CD14-positive monocyte (primary cell): ENCODE measurements at regions not wholly inside any gene's neighbourhood (a gene's known extent, or its start where the extent isn't known, plus 50 kb on each side); places are given as distances from the start of the nearest gene placed in this dataset.

Experiments used
- DNase-seq, 3 donors: peaks; one replicate each; pipeline ENCODE4 v3.0.0-alpha.2; 2011 to 2022
- H2AFZ ChIP-seq: 2 replicates; pipeline ENCODE4 v1.6.0; 2012; ENCODE audit warnings: mild to moderate bottlenecking, low read depth, low read length, inconsistent platforms; ENCODE audit not compliant: insufficient read depth, poor library complexity, severe bottlenecking
- H3K27ac ChIP-seq, 2 donors: 1 replicate in 1 of 2; 2 replicates in 1 of 2; pipeline ENCODE4 v1.5.1; 2012 to 2013; ENCODE audit warnings: low read length in 2 of 2, control low read depth in 1 of 2, inconsistent platforms in 1 of 2, low read depth in 1 of 2, mild to moderate bottlenecking in 1 of 2
- H3K27me3 ChIP-seq, 2 donors: one replicate each; pipeline versions ENCODE4 v1.6.0 to v1.6.1; 2011 to 2013; ENCODE audit warnings: low read length in 2 of 2; ENCODE audit not compliant: control insufficient read depth in 2 of 2, insufficient read depth in 2 of 2
- H3K36me3 ChIP-seq, 2 donors: replicated peaks in 1 of 2; 1 replicate in 1 of 2; 2 replicates in 1 of 2; pipeline versions ENCODE4 v1.5.1 to v1.6.1; 2012 to 2013; ENCODE audit warnings: low read length in 2 of 2, control low read depth in 1 of 2, inconsistent platforms in 1 of 2, mild to moderate bottlenecking in 1 of 2; ENCODE audit not compliant: insufficient read depth in 2 of 2, control insufficient read depth in 1 of 2
- H3K4me1 ChIP-seq, 2 donors: 1 replicate in 1 of 2; 2 replicates in 1 of 2; pipeline versions ENCODE4 v1.5.1 to v1.6.1; 2012 to 2013; ENCODE audit warnings: low read length in 2 of 2, control low read depth in 1 of 2, inconsistent platforms in 1 of 2, mild to moderate bottlenecking in 1 of 2, moderate library complexity in 1 of 2; ENCODE audit not compliant: insufficient read depth in 2 of 2, control insufficient read depth in 1 of 2
- H3K4me2 ChIP-seq: replicated peaks from 2 replicates; pipeline ENCODE3; 2012; ENCODE audit warnings: low read length, moderate library complexity, mild to moderate bottlenecking; ENCODE audit not compliant: poor library complexity, severe bottlenecking; ENCODE audit errors: extremely low read depth
- H3K4me3 ChIP-seq, 3 experiments: fragments of 200-600 bp in 1 of 3; sonication (generic) in 1 of 3; replicated peaks in 1 of 3; 1 replicate in 2 of 3; 2 replicates in 1 of 3; pipeline ENCODE4 v1.5.1; 2011 to 2013; ENCODE audit warnings: low read length in 3 of 3, mild to moderate bottlenecking in 3 of 3, control low read depth in 2 of 3, low read depth in 2 of 3, inconsistent platforms in 1 of 3, moderate library complexity in 1 of 3
- H3K79me2 ChIP-seq: 2 replicates; pipeline ENCODE4 v1.6.0; 2012; ENCODE audit warnings: mild to moderate bottlenecking, control low read depth, inconsistent platforms, low read length, moderate library complexity; ENCODE audit not compliant: insufficient read depth
- H3K9ac ChIP-seq: 2 replicates; pipeline ENCODE4 v1.6.0; 2017; ENCODE audit warnings: low read length, mild to moderate bottlenecking; ENCODE audit not compliant: insufficient read depth, poor library complexity, severe bottlenecking
- H3K9me3 ChIP-seq, 2 donors: replicated peaks in 1 of 2; 1 replicate in 1 of 2; 2 replicates in 1 of 2; pipeline versions ENCODE4 v1.5.1 to v1.6.1; 2012 to 2013; ENCODE audit warnings: low read length in 2 of 2, control low read depth in 1 of 2; ENCODE audit not compliant: control insufficient read depth in 1 of 2, insufficient read depth in 1 of 2
- H4K20me1 ChIP-seq: 2 replicates; pipeline ENCODE4 v1.6.0; 2012; ENCODE audit warnings: mild to moderate bottlenecking, low read length, control low read depth, moderate library complexity; ENCODE audit not compliant: insufficient read depth
- H3K27ac Mint-ChIP-seq, 7 donors: one replicate each; pipeline ENCODE4 v1.8.0; 2020; ENCODE audit warnings: mild to moderate bottlenecking in 7 of 7, mixed read lengths in 7 of 7, moderate library complexity in 6 of 7, inconsistent platforms in 2 of 7
- H3K27me3 Mint-ChIP-seq, 3 donors: one replicate each; pipeline ENCODE4 v1.8.0; 2021 to 2022; ENCODE audit warnings: low read depth in 3 of 3, mild to moderate bottlenecking in 3 of 3, mixed read lengths in 3 of 3, moderate library complexity in 3 of 3, inconsistent platforms in 1 of 3
- H3K36me3 Mint-ChIP-seq, 2 donors: one replicate each; pipeline ENCODE4 v1.8.0; 2020; ENCODE audit warnings: mixed read lengths in 2 of 2, inconsistent platforms in 1 of 2, mild to moderate bottlenecking in 1 of 2
- H3K4me1 Mint-ChIP-seq: one replicate; pipeline ENCODE4 v1.8.0; 2020; ENCODE audit warnings: mild to moderate bottlenecking, mixed read lengths
- H3K4me3 Mint-ChIP-seq, 2 donors: one replicate each; pipeline ENCODE4 v1.8.0; 2020; ENCODE audit warnings: mild to moderate bottlenecking in 2 of 2, mixed read lengths in 2 of 2, moderate library complexity in 1 of 2
- H3K9me3 Mint-ChIP-seq, 7 donors: one replicate each; pipeline ENCODE4 v1.8.0; 2020 to 2022; ENCODE audit warnings: mixed read lengths in 7 of 7, mild to moderate bottlenecking in 6 of 7, moderate library complexity in 6 of 7, inconsistent platforms in 2 of 7
- CTCF ChIP-seq: fragments of 200-600 bp; IDR thresholded peaks from one replicate; pipeline ENCODE4 v1.8.0; 2022; ENCODE audit warnings: antibody characterized with exemption, mild to moderate bottlenecking
- WGBS: methylation state at CpG from one replicate; pipeline ENCODE4 v1.1.5; 2013; ENCODE audit warnings: missing lambda C conversion rate; ENCODE audit not compliant: insufficient coverage; 5-methylcytosine and 5-hydroxymethylcytosine counted together
- intact Hi-C, 2 donors: fragments of 100-400 bp; cut with micrococcal nuclease; formaldehyde crosslinking; loops; one replicate each; pipeline versions ENCODE4 v1.15.0 to v1.15.1; 2023

DNA sequence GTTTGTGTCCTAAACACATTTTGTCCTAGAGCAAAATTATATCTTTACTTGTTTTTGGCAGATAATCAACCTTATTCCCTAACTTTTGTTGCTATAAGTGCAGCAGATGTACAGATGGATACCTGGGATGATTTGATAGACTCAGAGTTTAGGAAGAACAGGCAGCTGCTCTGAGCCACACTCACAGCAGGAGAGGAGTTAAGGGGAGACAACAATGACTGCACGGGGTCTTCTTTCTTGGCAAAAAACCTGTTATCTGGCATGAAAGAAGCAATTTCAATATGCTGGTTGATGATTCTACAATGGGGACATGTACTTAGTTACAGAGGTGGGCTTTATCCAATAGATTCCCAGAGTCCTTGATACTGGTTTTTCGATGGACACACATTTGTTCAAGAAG lies 258.9 kb upstream of the PCDH9 start:
- no peak overlapping the region for H2AFZ ChIP-seq
- intact Hi-C loops, result no loop called here
- H3K36me3 ChIP-seq, result no peaks in the 10 kb centered on the region
- no peaks in the 10 kb centered on the region for H4K20me1 ChIP-seq
- H3K4me3 Mint-ChIP-seq, result no peak overlapping the region
- H3K27ac ChIP-seq, result no peak overlapping the region
- H3K27ac Mint-ChIP-seq, result no peak overlapping the region
- H3K27me3 ChIP-seq, result no peaks in the 10 kb centered on the region
- H3K36me3 Mint-ChIP-seq, result no peaks in the 10 kb centered on the region
- peaks cover 0 to 3% (median 0%) of the 10 kb centered on the region in 7 donors for H3K9me3 Mint-ChIP-seq
- no peak for DNase-seq
- no peaks in the 10 kb centered on the region for H3K79me2 ChIP-seq
- WGBS, result no CpG with 5 or more reads among the region's 2 CpGs
- H3K9ac ChIP-seq, result no peak overlapping the region
- H3K4me3 ChIP-seq, result no peak overlapping the region
- no peaks in the 10 kb centered on the region for H3K27me3 Mint-ChIP-seq
- no peaks in the 10 kb centered on the region for H3K9me3 ChIP-seq
- peaks cover 2% of the 10 kb centered on the region for H3K4me1 Mint-ChIP-seq
- TF ChIP-seq CTCF, result no peak
- H3K4me1 ChIP-seq, result no peaks in the 10 kb centered on the region
- H3K4me2 ChIP-seq, result no peak overlapping the region

DNA sequence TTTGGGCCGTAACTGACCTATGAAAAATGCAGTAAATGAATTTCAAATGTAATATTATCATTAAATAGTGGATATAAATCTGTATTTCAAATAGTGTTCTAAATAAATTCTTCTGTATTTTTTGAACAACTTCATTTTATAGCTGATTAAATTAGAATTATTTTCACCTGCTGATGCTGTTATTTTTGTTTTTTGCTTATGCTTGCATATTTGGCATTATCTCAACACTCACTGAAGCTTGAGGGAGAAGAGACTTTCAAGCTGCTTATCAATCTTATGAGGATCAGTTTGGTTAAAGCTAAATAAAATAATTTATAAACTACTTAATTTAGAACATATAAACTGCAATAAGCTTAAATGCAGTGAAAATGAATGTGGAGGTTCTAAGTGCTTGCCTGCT lies 251.3 kb upstream of the PCDH9 start:
- no peak overlapping the region for H3K4me3 ChIP-seq
- WGBS, result no CpG with 5 or more reads among the region's 1 CpG
- DNase-seq, result no peak
- H3K4me1 Mint-ChIP-seq, result no peaks in the 10 kb centered on the region
- H3K4me2 ChIP-seq, result no peak overlapping the region
- H3K36me3 ChIP-seq, result no peaks in the 10 kb centered on the region
- no peak overlapping the region for H3K27ac ChIP-seq
- no peak overlapping the region for H3K4me3 Mint-ChIP-seq
- no peaks in the 10 kb centered on the region for H3K27me3 Mint-ChIP-seq
- H4K20me1 ChIP-seq, result no peaks in the 10 kb centered on the region
- no peak overlapping the region for H3K27ac Mint-ChIP-seq
- H2AFZ ChIP-seq, result no peak overlapping the region
- no peaks in the 10 kb centered on the region for H3K79me2 ChIP-seq
- H3K36me3 Mint-ChIP-seq, result no peaks in the 10 kb centered on the region
- H3K27me3 ChIP-seq, result no peaks in the 10 kb centered on the region
- H3K9me3 Mint-ChIP-seq, result peaks cover 0 to 7% (median 2%) of the 10 kb centered on the region in 7 donors
- H3K9me3 ChIP-seq, result no peaks in the 10 kb centered on the region
- TF ChIP-seq CTCF, result no peak
- no peak overlapping the region for H3K9ac ChIP-seq
- no peaks in the 10 kb centered on the region for H3K4me1 ChIP-seq
- intact Hi-C loops, result no loop called here
